ENCODE measurements at regions not wholly inside any gene's neighbourhood (a gene's known extent, or its start where the extent isn't known, plus 50 kb on each side); places are given as distances from the start of the nearest gene placed in this dataset.

- DNase-seq (ENCODE audit: low read depth in 2 of 2), result no peak
- no peak overlapping the region for H3K4me3 ChIP-seq (replicated peaks in 1 of 2; ENCODE audit: low read depth in 2 of 2, low read length in 2 of 2)
Observed at GRCh38 chr1:178645157-178645807, 79.8 kb upstream of the RALGPS2 start.

GRCh38 chr1:178645808-178646200, 79.2 kb upstream of the RALGPS2 start:
- TF ChIP-seq CTCF (IDR thresholded peaks at IDR 0.05; ENCODE audit: low read depth, low read length), result no peak
- no peak overlapping the region for H3K4me3 ChIP-seq (replicated peaks in 1 of 2; ENCODE audit: low read depth in 2 of 2, low read length in 2 of 2)
- peak in 1 of 2 donors; percentile 68 for DNase-seq (ENCODE audit: low read depth in 2 of 2)

More at GRCh38 chr1:178645157-178645807, 79.8 kb upstream of the RALGPS2 start:
- TF ChIP-seq CTCF (IDR thresholded peaks at IDR 0.05; ENCODE audit: low read depth, low read length), result no peak

- no peak overlapping the region for H3K4me3 ChIP-seq (replicated peaks in 1 of 2; ENCODE audit: low read depth in 2 of 2, low read length in 2 of 2)
- DNase-seq (ENCODE audit: low read depth in 2 of 2), result no peak
- no peak for TF ChIP-seq CTCF (IDR thresholded peaks at IDR 0.05; ENCODE audit: low read depth, low read length)
Observed at GRCh38 chr1:178646821-178647220, 78.2 kb upstream of the RALGPS2 start.

DNA sequence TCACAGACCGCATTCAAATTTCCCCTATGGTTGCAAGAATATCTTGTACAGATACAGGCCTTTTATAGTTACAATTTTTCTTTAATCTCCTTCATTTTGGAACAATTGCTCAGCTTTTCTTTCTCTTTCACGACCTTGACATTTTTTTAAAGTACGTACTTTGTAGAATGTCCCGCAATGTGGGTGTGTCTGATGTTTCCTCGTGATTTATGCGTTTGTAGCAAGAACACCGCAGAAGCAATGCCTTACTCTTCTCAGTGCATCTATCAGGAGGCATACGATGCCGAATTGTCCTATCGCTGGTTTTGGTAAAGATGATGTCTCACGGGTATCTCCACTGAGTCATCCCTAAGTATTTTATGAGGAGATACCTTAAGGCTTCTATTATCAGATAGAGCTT, 76.9 kb upstream of the RALGPS2 start:
- no peak for TF ChIP-seq CTCF (IDR thresholded peaks at IDR 0.05; ENCODE audit: low read depth, low read length)
- no peak overlapping the region for H3K4me3 ChIP-seq (replicated peaks in 1 of 2; ENCODE audit: low read depth in 2 of 2, low read length in 2 of 2)
- DNase-seq (ENCODE audit: low read depth in 2 of 2), result no peak

DNA sequence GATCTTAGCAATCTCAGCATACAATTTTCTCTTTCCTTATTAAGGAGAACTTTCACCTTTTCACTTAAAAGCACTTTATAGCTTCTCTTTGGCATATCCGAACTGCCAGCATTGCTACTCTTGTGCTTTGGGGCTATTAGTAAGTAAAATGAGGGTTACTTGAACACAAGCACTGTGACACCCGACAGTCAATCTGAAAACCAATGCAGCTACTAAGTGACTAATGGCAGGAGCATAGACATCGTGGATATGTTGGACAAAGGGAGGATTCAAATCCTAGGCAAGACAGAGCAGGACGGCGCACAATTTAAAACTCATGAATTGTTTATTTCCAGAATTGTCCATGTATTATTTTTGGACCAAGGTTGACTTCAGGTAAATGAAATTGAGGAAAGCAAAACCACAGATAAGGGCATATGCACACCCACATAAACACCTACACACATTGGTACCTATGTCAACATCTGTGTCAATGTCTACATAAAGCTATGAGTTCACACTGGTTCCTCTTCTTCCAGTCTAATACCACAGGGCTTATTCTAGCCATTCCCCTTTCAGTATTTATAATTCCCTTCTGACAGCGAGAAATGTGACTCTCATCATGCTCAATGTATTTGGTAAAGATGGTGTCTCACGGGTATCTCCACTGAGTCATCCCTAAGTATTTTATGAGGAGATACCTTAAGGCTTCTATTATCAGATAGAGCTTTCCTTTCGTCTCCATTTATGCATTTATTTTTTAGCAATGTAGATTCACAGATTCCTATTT, 75.3 kb upstream of the RALGPS2 start:
- no peak overlapping the region for H3K4me3 ChIP-seq (replicated peaks in 1 of 2; ENCODE audit: low read depth in 2 of 2, low read length in 2 of 2)
- DNase-seq (ENCODE audit: low read depth in 2 of 2), result peak in 1 of 2 donors; percentile 16
- no peak for TF ChIP-seq CTCF (IDR thresholded peaks at IDR 0.05; ENCODE audit: low read depth, low read length)

DNA sequence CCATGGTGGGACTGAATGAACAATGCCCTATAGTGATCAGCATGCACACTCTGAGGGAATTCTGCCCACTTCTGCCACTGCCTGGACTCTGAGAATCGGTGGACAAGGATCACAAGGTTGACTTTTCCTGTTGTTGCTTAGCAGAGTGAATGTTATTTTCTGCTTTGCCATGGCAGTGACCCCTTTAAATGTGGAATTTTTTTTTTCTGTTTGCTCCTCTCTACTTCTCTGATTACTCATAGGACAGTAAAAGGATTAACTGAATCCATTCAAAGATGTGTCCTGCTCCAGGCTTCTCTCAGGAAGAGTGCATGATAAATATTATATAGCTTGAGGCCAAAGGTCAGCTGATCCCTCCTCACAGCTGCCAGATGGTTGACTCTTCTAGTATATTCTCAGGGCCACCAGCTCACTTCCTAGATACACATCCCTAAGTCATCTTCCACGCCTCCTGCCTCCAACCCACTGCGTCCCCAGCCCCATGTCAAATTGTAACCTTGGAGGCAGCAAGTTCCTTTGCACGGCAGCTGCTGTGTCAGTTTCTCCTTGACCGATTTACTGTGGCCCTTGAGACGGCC, 74.0 kb upstream of the RALGPS2 start:
- peak in 1 of 2 donors; percentile 13 for DNase-seq (ENCODE audit: low read depth in 2 of 2)
- no peak for TF ChIP-seq CTCF (IDR thresholded peaks at IDR 0.05; ENCODE audit: low read depth, low read length)
- no peak overlapping the region for H3K4me3 ChIP-seq (replicated peaks in 1 of 2; ENCODE audit: low read depth in 2 of 2, low read length in 2 of 2)

Measured in cardiac fibroblast (primary cell).